ENCODE measurements at regions not wholly inside any gene's neighbourhood (a gene's known extent, or its start where the extent isn't known, plus 50 kb on each side); places are given as distances from the start of the nearest gene placed in this dataset.
"Not testable (repeated sequence)": the region's sequence is repeated elsewhere in the genome, so short reads cannot be mapped to it uniquely, and the experiment has no call there.

- Histone ChIP-seq H3K4me3 (ENCODE audit: low read depth, low read length) (no peak overlapping the region), H3K27me3 (ENCODE audit: control insufficient read depth, insufficient read depth, low read length) (peaks cover 2% of the 10 kb centered on the region), H3K36me3 (ENCODE audit: control insufficient read depth, insufficient read depth, low read length) (no peaks in the 10 kb centered on the region), H3K9me3 (ENCODE audit: control insufficient read depth in 2 of 2, low read length in 2 of 2) (peaks cover 2 to 6% of the 10 kb centered on the region in 2 experiments), H3K27ac (ENCODE audit: insufficient read depth, low read length, poor library complexity, severe bottlenecking) (no peak overlapping the region), H3K4me1 (ENCODE audit: control insufficient read depth, insufficient read depth, low read length, poor library complexity, severe bottlenecking) (no peaks in the 10 kb centered on the region)
- ATAC-seq (ENCODE audit: low read depth in 2 of 2) (no peak), DNase-seq (no peak)
- Mint-ChIP-seq H3K27ac (no peak overlapping the region), H3K9me3 (peaks cover 0 to 19% (median 6%) of the 10 kb centered on the region in 7 donors), H3K4me3 (no peak overlapping the region), H3K36me3 (no peaks in the 10 kb centered on the region), H3K4me1 (no peaks in the 10 kb centered on the region), H3K27me3 (peaks cover 14% of the 10 kb centered on the region)
Measured at GRCh38 chr7:43044511-43044910, 67.9 kb upstream of the HECW1 start.

GRCh38 chr7:43054052-43054722 lies 58.3 kb upstream of the HECW1 start:
- no peaks in the 10 kb centered on the region for H3K4me1 ChIP-seq (ENCODE audit: control insufficient read depth, insufficient read depth, low read length, poor library complexity, severe bottlenecking)
- H3K4me1 Mint-ChIP-seq, result no peaks in the 10 kb centered on the region
- DNase-seq (no peak), ATAC-seq (ENCODE audit: low read depth in 2 of 2) (no peak)
- H3K27me3 ChIP-seq (ENCODE audit: control insufficient read depth, insufficient read depth, low read length), result no peaks in the 10 kb centered on the region
- H3K4me3 ChIP-seq (ENCODE audit: low read depth, low read length), result no peak overlapping the region
- peaks cover 0 to 8% (median 2%) of the 10 kb centered on the region in 7 donors for H3K9me3 Mint-ChIP-seq
- no peaks in the 10 kb centered on the region for H3K36me3 Mint-ChIP-seq
- H3K27ac Mint-ChIP-seq, result no peak overlapping the region
- no peak overlapping the region for H3K4me3 Mint-ChIP-seq
- H3K36me3 ChIP-seq (ENCODE audit: control insufficient read depth, insufficient read depth, low read length), result no peaks in the 10 kb centered on the region
- no peaks in the 10 kb centered on the region for H3K9me3 ChIP-seq (ENCODE audit: control insufficient read depth in 2 of 2, low read length in 2 of 2)
- peaks cover 6% of the 10 kb centered on the region for H3K27me3 Mint-ChIP-seq
- H3K27ac ChIP-seq (ENCODE audit: insufficient read depth, low read length, poor library complexity, severe bottlenecking), result no peak overlapping the region

- Mint-ChIP-seq H3K27me3 (no peaks in the 10 kb centered on the region), H3K36me3 (no peaks in the 10 kb centered on the region), H3K4me3 (no peak overlapping the region), H3K27ac (no peak overlapping the region), H3K9me3 (no peaks in the 10 kb centered on the region), H3K4me1 (no peaks in the 10 kb centered on the region)
- Histone ChIP-seq H3K4me3 (ENCODE audit: low read depth, low read length) (no peak overlapping the region), H3K4me1 (ENCODE audit: control insufficient read depth, insufficient read depth, low read length, poor library complexity, severe bottlenecking) (no peaks in the 10 kb centered on the region), H3K36me3 (ENCODE audit: control insufficient read depth, insufficient read depth, low read length) (no peaks in the 10 kb centered on the region), H3K9me3 (ENCODE audit: control insufficient read depth in 2 of 2, low read length in 2 of 2) (no peaks in the 10 kb centered on the region), H3K27me3 (ENCODE audit: control insufficient read depth, insufficient read depth, low read length) (no peaks in the 10 kb centered on the region), H3K27ac (ENCODE audit: insufficient read depth, low read length, poor library complexity, severe bottlenecking) (no peak overlapping the region)
- DNase-seq (no peak), ATAC-seq (ENCODE audit: low read depth in 2 of 2) (no peak)
Measured at GRCh38 chr7:43057141-43057540, 55.3 kb upstream of the HECW1 start.

- H3K36me3 ChIP-seq (ENCODE audit: control insufficient read depth, insufficient read depth, low read length), result no peaks in the 10 kb centered on the region
- ATAC-seq (ENCODE audit: low read depth in 2 of 2), result no peak
- Mint-ChIP-seq H3K27me3 (no peaks in the 10 kb centered on the region), H3K36me3 (no peaks in the 10 kb centered on the region), H3K4me3 (no peak overlapping the region), H3K9me3 (no peaks in the 10 kb centered on the region), H3K27ac (peak overlapping the region in 1 of 3 donors; percentile 9), H3K4me1 (no peaks in the 10 kb centered on the region)
- no peaks in the 10 kb centered on the region for H3K9me3 ChIP-seq (ENCODE audit: control insufficient read depth in 2 of 2, low read length in 2 of 2)
- no peaks in the 10 kb centered on the region for H3K27me3 ChIP-seq (ENCODE audit: control insufficient read depth, insufficient read depth, low read length)
- no peak overlapping the region for H3K27ac ChIP-seq (ENCODE audit: insufficient read depth, low read length, poor library complexity, severe bottlenecking)
- no peaks in the 10 kb centered on the region for H3K4me1 ChIP-seq (ENCODE audit: control insufficient read depth, insufficient read depth, low read length, poor library complexity, severe bottlenecking)
- H3K4me3 ChIP-seq (ENCODE audit: low read depth, low read length), result no peak overlapping the region
- DNase-seq, result no peak
Measured at GRCh38 chr7:43058271-43059066, 54.0 kb upstream of the HECW1 start.

- not testable (repeated sequence) for H3K9me3 Mint-ChIP-seq; ATAC-seq (ENCODE audit: low read depth in 2 of 2); DNase-seq; H3K27ac ChIP-seq (ENCODE audit: insufficient read depth, low read length, poor library complexity, severe bottlenecking); H3K27me3 ChIP-seq (ENCODE audit: control insufficient read depth, insufficient read depth, low read length); H3K36me3 ChIP-seq (ENCODE audit: control insufficient read depth, insufficient read depth, low read length); H3K9me3 ChIP-seq (ENCODE audit: control insufficient read depth in 2 of 2, low read length in 2 of 2); H3K36me3 Mint-ChIP-seq; H3K27me3 Mint-ChIP-seq; H3K4me3 Mint-ChIP-seq; H3K27ac Mint-ChIP-seq; H3K4me1 ChIP-seq (ENCODE audit: control insufficient read depth, insufficient read depth, low read length, poor library complexity, severe bottlenecking); H3K4me3 ChIP-seq (ENCODE audit: low read depth, low read length); H3K4me1 Mint-ChIP-seq
Measured at GRCh38 chr7:43059067-43059600, 53.3 kb upstream of the HECW1 start.
